ENCODE measurements at regions not wholly inside any gene's neighbourhood (a gene's known extent, or its start where the extent isn't known, plus 50 kb on each side); places are given as distances from the start of the nearest gene placed in this dataset.

DNA sequence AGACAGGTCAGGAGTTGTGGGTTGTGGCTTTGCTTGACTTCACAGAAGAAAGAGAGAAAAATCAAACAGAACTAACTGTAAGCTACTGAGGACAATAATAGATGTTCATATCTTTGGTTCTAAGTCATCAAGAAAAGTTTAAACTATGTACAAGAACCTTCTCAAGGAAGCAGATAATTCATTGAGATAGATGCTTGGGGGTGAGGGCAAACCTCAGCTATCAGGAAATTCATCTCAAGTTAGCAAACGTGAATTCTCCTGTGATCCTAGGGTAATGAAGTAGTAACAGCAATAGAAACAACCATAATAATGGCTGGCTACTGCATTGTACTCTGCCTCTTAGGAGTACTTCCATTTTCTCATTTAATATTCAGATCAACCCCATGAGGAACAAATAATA lies 506.2 kb downstream of the PLPP3 start:
- DNase-seq (ENCODE audit: low read depth in 2 of 2), result no peak

DNA sequence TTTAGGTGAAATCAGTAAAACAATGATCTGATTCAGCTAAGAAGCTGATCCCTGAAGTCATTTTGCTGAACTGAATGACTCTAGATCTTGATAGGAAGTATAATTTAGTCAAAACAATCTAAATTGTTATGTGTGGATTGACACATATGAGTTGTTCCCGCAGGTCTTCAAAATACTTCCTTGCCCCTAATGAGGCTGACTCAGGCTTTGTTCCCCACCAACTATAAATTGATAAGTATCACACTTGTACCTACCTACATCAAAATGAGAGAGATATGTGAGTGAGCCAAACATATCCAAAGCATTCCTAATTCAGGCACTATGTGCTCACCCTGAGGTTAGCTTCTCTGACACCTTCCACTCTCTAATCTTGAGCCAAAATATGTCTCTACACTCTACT lies 507.1 kb downstream of the PLPP3 start:
- no peak for DNase-seq (ENCODE audit: low read depth in 2 of 2)

DNA sequence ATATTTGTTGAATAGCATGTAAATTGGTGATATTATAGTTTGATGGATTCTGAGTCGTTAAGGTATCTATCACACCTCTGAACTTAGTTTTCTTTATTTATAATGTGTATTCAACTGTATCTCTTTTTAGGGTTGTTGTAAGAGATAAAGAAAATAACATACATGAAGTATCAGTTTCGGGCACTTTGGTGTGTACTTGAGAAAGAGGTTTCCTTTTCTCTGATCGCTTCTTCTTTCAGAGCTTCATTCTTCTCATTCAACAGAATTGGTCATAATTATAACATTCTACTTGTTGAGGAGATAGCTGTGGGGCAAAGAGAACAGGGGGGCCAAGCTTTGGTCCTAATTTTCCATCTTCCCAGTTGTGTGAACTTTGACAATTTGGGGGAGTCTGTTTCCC lies 508.0 kb downstream of the PLPP3 start:
- DNase-seq (ENCODE audit: low read depth in 2 of 2), result no peak

DNA sequence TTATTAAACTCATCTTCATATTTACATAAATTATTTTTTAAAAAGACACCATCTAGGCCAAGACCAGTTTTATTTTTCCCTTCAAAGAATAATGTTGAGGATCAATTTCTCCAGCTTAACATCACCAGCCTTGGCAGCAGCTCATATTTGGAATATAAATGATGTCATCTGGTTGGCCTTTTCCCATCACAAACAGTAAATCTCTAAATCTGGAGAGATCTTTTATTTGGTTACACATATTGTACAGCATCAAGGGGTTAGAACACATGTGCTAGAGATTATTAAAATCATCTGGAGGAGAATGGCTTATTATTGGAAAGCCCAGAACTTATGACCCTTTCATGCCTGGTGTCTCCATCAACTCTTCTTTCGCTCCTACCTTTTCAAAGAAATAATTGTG lies 508.8 kb downstream of the PLPP3 start:
- DNase-seq (ENCODE audit: low read depth in 2 of 2), result no peak

DNA sequence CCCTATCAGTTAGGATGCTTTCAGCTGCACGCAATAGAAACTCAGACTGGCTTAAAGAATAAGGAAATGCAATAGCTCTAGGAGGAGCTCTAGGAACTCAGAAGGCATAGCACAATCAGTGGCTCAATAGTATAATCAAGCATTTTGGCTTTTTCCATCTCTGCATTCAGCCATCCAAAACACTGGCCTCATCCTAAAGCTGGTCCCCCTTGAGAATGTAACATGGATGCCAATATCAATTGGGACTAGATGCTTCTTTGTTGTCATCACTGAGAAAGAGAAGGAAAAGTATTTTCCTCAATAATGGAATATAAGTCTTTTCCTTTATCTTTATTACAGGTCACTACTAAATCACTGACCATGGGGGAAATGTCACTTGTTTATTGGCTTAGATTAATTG lies 509.5 kb downstream of the PLPP3 start:
- no peak for DNase-seq (ENCODE audit: low read depth in 2 of 2)

GRCh38 chr1:56068908-56069307 lies 510.5 kb downstream of the PLPP3 start:
- DNase-seq (ENCODE audit: low read depth in 2 of 2), result no peak

DNA sequence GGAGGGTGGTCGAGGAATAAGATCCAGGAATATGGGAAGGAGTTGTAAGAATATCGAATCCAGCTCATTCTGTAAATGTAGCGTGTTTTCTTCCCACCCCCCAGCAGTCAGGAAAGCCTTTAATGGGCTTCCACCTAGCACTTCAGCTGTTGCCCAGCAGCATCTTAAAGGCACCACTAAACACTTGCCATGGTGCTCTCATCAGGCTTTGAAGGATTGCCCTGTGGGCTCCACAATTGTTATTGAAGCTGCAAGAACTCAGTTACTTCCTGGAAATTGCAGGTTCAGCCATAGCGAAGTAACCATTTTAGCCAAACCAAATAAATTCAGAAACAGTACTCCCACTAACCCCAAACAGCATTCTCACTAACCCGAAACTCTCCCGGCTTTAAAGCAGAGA lies 511.2 kb downstream of the PLPP3 start:
- no peak for DNase-seq (ENCODE audit: low read depth in 2 of 2)

GRCh38 chr1:56065729-56066128 lies 513.6 kb downstream of the PLPP3 start:
- DNase-seq (ENCODE audit: low read depth in 2 of 2), result no peak

DNA sequence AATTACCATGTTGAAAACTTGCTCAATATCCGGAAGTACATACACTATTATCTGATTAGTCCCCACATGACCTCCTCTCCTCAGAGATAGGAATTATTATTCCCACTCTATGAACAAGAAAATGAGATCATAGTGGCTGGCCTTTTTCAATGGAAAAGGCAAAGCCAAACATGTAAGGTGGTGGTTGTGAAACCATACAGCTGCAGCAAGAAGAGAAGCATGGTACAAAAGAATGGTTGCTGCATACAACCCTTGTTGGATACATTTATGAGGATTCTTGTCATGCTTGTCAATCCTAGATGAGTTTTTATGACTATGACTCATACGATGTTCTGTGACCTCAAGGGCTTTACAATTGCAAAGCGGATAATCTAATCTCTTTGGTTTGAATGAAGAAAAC lies 514.7 kb downstream of the PLPP3 start:
- no peak for DNase-seq (ENCODE audit: low read depth in 2 of 2)

GRCh38 chr1:56063461-56063860 lies 515.9 kb downstream of the PLPP3 start:
- DNase-seq (ENCODE audit: low read depth in 2 of 2), result no peak

GRCh38 chr1:56062625-56063024 lies 516.7 kb downstream of the PLPP3 start:
- DNase-seq (ENCODE audit: low read depth in 2 of 2), result no peak

GRCh38 chr1:56061824-56062223 lies 517.5 kb downstream of the PLPP3 start:
- no peak for DNase-seq (ENCODE audit: low read depth in 2 of 2)

DNA sequence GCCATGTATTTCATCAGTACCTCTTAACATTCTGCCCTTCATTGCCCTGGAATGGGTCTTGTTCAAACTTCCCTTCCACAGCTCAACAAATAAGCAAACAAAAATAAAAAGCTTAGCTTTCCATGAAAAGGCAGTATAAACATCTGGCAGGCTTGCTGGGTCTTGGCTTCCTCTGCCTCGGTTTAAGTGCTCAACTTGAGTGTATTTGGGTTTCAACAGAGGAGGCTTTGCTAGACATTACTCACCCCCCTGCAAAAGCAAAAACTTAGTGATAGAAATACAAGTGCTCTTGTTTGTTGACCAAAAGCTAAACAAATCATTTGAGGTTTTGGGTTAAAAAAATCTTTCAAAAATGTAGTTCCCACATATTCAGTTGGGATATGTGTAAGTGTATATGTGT lies 518.5 kb downstream of the PLPP3 start:
- no peak for DNase-seq (ENCODE audit: low read depth in 2 of 2)

- DNase-seq (ENCODE audit: low read depth in 2 of 2), result no peak
These were observed 521.6 kb downstream of the PLPP3 start for GRCh38 chr1:56057466-56058405.

- no peak for DNase-seq (ENCODE audit: low read depth in 2 of 2)
These were observed 522.7 kb downstream of the PLPP3 start for GRCh38 chr1:56056438-56057287.

GRCh38 chr1:56054959-56055358 lies 524.4 kb downstream of the PLPP3 start:
- DNase-seq (ENCODE audit: low read depth in 2 of 2), result no peak

DNA sequence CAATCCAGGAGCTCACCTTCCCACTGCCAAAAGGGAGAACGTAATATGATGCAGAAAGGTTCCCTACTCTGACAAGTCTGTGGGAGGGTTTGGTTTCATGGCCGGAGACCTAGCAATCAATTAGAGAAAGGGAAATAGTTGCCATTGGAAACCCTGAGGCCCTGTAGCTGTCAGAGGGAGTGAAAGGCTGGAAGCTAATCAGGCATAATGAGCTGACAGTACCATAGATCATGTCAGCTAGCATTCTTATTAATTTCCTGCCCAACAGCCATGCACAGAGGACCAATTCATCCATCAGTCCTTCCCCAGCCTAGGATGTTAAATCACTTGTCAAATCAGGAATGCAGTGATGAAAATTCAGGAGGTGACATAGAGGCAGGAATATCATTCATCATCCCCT lies 527.3 kb downstream of the PLPP3 start:
- DNase-seq (ENCODE audit: low read depth in 2 of 2), result no peak

DNA sequence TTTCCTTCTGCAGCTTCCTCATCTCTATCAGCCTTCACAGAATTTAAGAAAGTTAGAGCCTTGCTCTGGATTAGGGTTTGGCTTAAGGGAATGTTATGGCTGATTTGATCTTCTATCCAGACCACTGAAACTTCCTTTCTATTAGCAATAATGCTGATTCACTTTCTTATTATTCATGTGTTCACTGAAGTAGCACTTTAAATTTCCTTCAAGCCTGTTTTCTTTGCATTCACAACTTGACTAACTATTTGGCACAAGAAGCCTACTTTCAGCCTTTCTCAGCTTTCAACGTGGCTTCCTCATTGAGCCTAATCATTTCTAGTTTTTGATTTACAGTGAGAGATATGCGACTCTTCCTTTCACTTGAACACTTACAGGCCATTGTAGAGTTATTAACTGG lies 528.5 kb downstream of the PLPP3 start:
- DNase-seq (ENCODE audit: low read depth in 2 of 2), result no peak

DNA sequence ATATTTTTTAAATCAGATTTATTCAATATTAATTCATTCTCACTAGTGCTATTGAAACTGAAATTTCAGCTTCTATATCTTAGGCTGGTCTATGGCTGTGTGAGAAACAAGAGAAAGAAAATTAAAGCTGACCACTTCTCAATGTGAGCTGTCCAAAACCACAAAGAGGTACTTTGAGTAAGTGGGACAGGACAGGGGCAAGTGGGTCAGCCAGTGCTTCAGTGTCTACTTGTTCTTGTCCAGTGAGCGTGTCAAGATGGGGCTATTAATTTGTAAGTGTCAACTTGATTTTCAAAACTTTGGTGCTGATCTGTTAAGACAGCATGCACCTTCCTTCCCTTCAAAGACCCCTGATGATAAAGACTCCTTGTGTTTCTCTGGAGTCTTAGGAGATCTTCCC lies 533.9 kb downstream of the PLPP3 start:
- no peak for DNase-seq (ENCODE audit: low read depth in 2 of 2)

- no peak for DNase-seq (ENCODE audit: low read depth in 2 of 2)
These were observed 534.3 kb downstream of the PLPP3 start for GRCh38 chr1:56045062-56045461.

GRCh38 chr1:56036479-56036878 lies 542.9 kb downstream of the PLPP3 start:
- DNase-seq (ENCODE audit: low read depth in 2 of 2), result no peak

DNA sequence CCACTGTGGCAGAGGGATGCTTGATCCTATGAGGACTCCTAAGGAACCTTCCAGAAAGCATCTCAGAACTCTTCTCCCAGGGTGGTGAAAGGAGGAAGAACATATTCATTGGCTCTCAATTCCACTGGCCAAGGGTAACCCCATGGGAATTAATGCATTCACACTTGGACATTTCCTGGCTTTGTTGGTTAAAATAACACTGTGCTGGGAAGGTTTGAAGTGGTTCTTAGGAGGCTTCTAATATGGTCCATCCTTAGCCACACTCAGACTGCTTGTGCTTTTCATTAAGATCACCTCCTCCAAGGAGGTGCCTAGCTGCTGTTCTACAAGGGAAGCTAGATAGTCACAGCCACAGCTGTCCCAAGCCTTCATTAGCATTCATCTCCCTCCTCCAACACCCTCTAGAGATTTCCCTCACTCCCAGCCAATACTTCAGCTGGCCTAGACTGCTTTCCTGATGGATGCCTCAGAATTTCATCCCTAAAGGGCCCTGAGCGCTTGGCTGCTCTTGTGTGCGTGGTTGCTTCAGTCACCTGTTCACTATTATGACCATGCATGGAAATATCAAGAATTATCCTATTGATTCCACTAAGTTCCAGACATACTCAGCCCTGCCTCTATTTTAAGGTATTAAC lies 544.4 kb downstream of the PLPP3 start:
- no peak for DNase-seq (ENCODE audit: low read depth in 2 of 2)
